SH-SY5Y (cell line): ENCODE measurements at regions not wholly inside any gene's neighbourhood (a gene's known extent, or its start where the extent isn't known, plus 50 kb on each side); places are given as distances from the start of the nearest gene placed in this dataset.

ENCODE experiments used
- GATA2 ChIP-seq: IDR thresholded peaks from 2 replicates; pipeline ENCODE4 v1.6.1; 2011; ENCODE audit warnings: mild to moderate bottlenecking, low read depth, low read length
- GATA3 ChIP-seq: IDR thresholded peaks from 2 replicates; pipeline ENCODE4 v1.6.1; 2011; ENCODE audit warnings: low read depth, mild to moderate bottlenecking, low read length, moderate library complexity

DNA sequence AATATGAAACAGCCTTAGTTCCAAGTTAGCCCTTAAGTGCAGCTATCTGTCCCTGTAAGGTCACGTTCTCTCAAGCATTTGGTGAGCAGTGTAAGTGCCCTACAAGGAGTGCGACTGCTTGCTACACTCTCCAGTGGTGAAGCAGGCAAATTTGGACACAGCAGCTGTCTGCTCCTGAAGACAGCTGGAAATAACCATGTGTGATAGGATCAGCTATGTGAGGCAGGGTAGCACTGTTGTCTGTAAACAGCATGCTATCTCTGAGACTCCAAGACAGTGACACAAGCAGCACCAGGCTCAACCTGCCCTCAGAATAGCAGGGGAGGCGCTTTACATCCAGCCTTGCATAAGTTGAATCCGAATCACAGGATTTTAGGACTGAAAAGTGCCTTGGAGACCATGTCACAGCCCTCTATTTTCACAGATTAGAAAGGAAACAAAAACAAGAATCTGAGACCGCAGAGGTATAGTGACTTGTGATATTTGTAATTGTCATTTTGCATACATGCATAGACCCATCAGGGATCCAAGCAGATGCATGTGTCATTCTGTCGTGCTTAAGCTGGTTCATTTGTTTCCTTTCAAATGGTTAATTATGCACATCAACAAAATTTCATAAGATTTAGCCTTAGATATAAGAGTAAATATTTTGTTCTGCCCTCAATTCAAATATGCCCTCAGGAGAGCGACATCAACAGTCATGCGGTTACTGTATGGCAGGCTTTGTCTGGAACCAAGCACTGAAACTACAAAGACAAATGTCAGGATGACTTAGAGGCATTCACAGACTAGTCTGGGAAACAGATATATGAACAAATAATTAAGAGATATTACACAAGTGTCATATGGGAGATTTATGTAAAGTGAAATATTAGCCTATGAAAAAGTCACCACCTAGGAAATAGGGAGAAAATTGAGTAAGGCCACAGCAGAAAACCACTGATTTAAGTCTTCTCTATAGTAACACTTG lies 134.9 kb upstream of the NRIP1 start:
- TF ChIP-seq GATA3: no peak
- no peak for TF ChIP-seq GATA2
